Neural cell (in vitro differentiated cells): ENCODE measurements at regions not wholly inside any gene's neighbourhood (a gene's known extent, or its start where the extent isn't known, plus 50 kb on each side); places are given as distances from the start of the nearest gene placed in this dataset.

Source experiments
- SMC3 ChIP-seq: fragments of 450-650 bp; conservative IDR thresholded peaks from 2 replicates; pipeline ENCODE4 v1.6.1; 2014; ENCODE audit warnings: antibody characterized with exemption, mild to moderate bottlenecking, moderate library complexity; ENCODE audit not compliant: poor library complexity
- TAF1 ChIP-seq: IDR thresholded peaks from 2 replicates; pipeline ENCODE4 v1.6.1; 2012; ENCODE audit warnings: low read depth
- TF ChIP-seq, protein P1 (sequence below): fragments of 450-650 bp; IDR thresholded peaks from 2 replicates; pipeline ENCODE4 v1.5.1; 2014; ENCODE audit warnings: antibody characterized with exemption, mild to moderate bottlenecking, moderate library complexity; ENCODE audit not compliant: poor library complexity, severe bottlenecking

GRCh38 chr6:118740372-118740771 is 89.0 kb upstream of the CEP85L start:
- TF ChIP-seq TAF1 (no peak), SMC3 (no peak)
- TF ChIP-seq, protein P1, sequence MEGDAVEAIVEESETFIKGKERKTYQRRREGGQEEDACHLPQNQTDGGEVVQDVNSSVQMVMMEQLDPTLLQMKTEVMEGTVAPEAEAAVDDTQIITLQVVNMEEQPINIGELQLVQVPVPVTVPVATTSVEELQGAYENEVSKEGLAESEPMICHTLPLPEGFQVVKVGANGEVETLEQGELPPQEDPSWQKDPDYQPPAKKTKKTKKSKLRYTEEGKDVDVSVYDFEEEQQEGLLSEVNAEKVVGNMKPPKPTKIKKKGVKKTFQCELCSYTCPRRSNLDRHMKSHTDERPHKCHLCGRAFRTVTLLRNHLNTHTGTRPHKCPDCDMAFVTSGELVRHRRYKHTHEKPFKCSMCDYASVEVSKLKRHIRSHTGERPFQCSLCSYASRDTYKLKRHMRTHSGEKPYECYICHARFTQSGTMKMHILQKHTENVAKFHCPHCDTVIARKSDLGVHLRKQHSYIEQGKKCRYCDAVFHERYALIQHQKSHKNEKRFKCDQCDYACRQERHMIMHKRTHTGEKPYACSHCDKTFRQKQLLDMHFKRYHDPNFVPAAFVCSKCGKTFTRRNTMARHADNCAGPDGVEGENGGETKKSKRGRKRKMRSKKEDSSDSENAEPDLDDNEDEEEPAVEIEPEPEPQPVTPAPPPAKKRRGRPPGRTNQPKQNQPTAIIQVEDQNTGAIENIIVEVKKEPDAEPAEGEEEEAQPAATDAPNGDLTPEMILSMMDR: no peak
